H1 (cell line): ENCODE measurements at regions not wholly inside any gene's neighbourhood (a gene's known extent, or its start where the extent isn't known, plus 50 kb on each side); places are given as distances from the start of the nearest gene placed in this dataset.

ENCODE experiments used
- CTCF ChIA-PET: fragments of 300-600 bp; sonication (Branson Sonifier 250); formaldehyde crosslinking; loops from one replicate; lab custom pipeline; 2021; ENCODE audit not compliant: partially characterized antibody; lab: Charles Lee
- POLR2A ChIA-PET: fragments of 300-600 bp; sonication (Branson Sonifier 250); formaldehyde crosslinking; loops from one replicate; lab custom pipeline; 2021; ENCODE audit warnings: inconsistent platforms; ENCODE audit not compliant: partially characterized antibody; lab: Charles Lee
- DNase-seq, 2 experiments: peaks; one replicate each; pipeline versions ENCODE4 v3.0.0 to v3.0.0-alpha.2; 2010 to 2022; ENCODE audit warnings: low spot score in 2 of 2, low read depth in 1 of 2, mixed read lengths in 1 of 2
- FAIRE-seq: peaks from 2 replicates; lab custom pipeline; 2011; peaks lifted over from hg19 to GRCh38; lab: Jason Lieb, UNC
- H2AFZ ChIP-seq: 2 replicates; pipeline ENCODE4 v1.8.1; 2012; ENCODE audit warnings: low read length, inconsistent platforms
- H2AK5ac ChIP-seq: 2 replicates; pipeline ENCODE4 v1.6.1; 2013; ENCODE audit warnings: low read depth, low read length
- H2BK120ac ChIP-seq: replicated peaks from 2 replicates; pipeline ENCODE3; 2013; ENCODE audit warnings: low read depth, low read length, inconsistent platforms
- H2BK12ac ChIP-seq: 2 replicates; pipeline ENCODE4 v1.6.1; 2013; ENCODE audit warnings: low read depth, low read length
- H2BK15ac ChIP-seq: 2 replicates; pipeline ENCODE4 v1.6.1; 2013; ENCODE audit warnings: low read length
- H2BK20ac ChIP-seq: 2 replicates; pipeline ENCODE4 v1.6.1; 2013; ENCODE audit warnings: low read length
- H2BK5ac ChIP-seq: 2 replicates; pipeline ENCODE4 v1.6.1; 2013; ENCODE audit warnings: low read depth, low read length
- H3K14ac ChIP-seq: 2 replicates; pipeline ENCODE4 v1.6.1; 2013; ENCODE audit warnings: inconsistent platforms; ENCODE audit not compliant: insufficient read length
- H3K18ac ChIP-seq: 2 replicates; pipeline ENCODE4 v1.6.1; 2013; ENCODE audit warnings: low read length; ENCODE audit errors: extremely low read depth
- H3K23ac ChIP-seq: 2 replicates; pipeline ENCODE4 v1.6.1; 2013; ENCODE audit warnings: inconsistent platforms; ENCODE audit not compliant: insufficient read length
- H3K23me2 ChIP-seq: 2 replicates; pipeline ENCODE4 v1.6.1; 2013; ENCODE audit warnings: low read depth, low read length
- H3K27ac ChIP-seq: 2 replicates; pipeline ENCODE4 v1.6.1; 2011; ENCODE audit warnings: low read depth, low read length, inconsistent platforms
- H3K27me3 ChIP-seq, 4 experiments: replicated peaks in 1 of 4; 1 replicate in 1 of 4; 2 replicates in 3 of 4; pipeline versions ENCODE4 v1.6.1 to v1.8.1; 2011 to 2013; ENCODE audit warnings: low read length in 3 of 4, mild to moderate bottlenecking in 3 of 4, inconsistent platforms in 2 of 4, mixed read lengths in 2 of 4, moderate library complexity in 1 of 4; ENCODE audit not compliant: control insufficient read depth in 3 of 4, insufficient read depth in 3 of 4; ENCODE audit errors: extremely low read depth in 1 of 4
- H3K36me3 ChIP-seq, 4 experiments: 2 replicates each; pipeline versions ENCODE4 v1.6.1 to v1.8.1; 2011 to 2013; ENCODE audit warnings: mild to moderate bottlenecking in 4 of 4, low read length in 3 of 4, moderate library complexity in 2 of 4, control low read depth in 1 of 4, inconsistent platforms in 1 of 4; ENCODE audit not compliant: insufficient read depth in 4 of 4, control insufficient read depth in 2 of 4
- H3K4ac ChIP-seq: replicated peaks from 2 replicates; pipeline ENCODE3; 2013; ENCODE audit warnings: low read length, low read depth, mixed read lengths, inconsistent platforms; ENCODE audit not compliant: insufficient read length
- H3K4me1 ChIP-seq, 4 experiments: replicated peaks in 1 of 4; 1 replicate in 1 of 4; 2 replicates in 3 of 4; pipeline versions ENCODE4 v1.6.1 to v1.8.1; 2011 to 2013; ENCODE audit warnings: low read length in 3 of 4, inconsistent platforms in 2 of 4, mixed read lengths in 1 of 4; ENCODE audit not compliant: insufficient read depth in 4 of 4, control insufficient read depth in 3 of 4
- H3K4me2 ChIP-seq, 2 experiments: 2 replicates each; pipeline versions ENCODE4 v1.6.1 to v1.8.1; 2011 to 2013; ENCODE audit warnings: low read depth in 2 of 2, low read length in 2 of 2, control low read depth in 1 of 2, inconsistent platforms in 1 of 2, mild to moderate bottlenecking in 1 of 2; ENCODE audit not compliant: insufficient read depth in 1 of 2
- H3K4me3 ChIP-seq, 4 experiments: fragments of 200-600, 300-600 bp in 1 of 4; sonication (generic), shearing (Covaris generic), sonication (Bioruptor Twin) in 1 of 4; 2 replicates each; pipeline versions ENCODE4 v1.5.1 to v1.8.1; 2011 to 2016; ENCODE audit warnings: low read length in 4 of 4, low read depth in 3 of 4, control low read depth in 2 of 4, inconsistent platforms in 2 of 4, mild to moderate bottlenecking in 2 of 4, mixed read lengths in 1 of 4, moderate library complexity in 1 of 4; ENCODE audit not compliant: insufficient read depth in 2 of 4; ENCODE audit errors: extremely low read depth in 1 of 4
- H3K56ac ChIP-seq: replicated peaks from 2 replicates; pipeline ENCODE3; 2013; ENCODE audit warnings: low read depth, mild to moderate bottlenecking, mixed read lengths, low read length, inconsistent platforms; ENCODE audit not compliant: insufficient read length
- H3K79me1 ChIP-seq: 2 replicates; pipeline ENCODE4 v1.6.1; 2013; ENCODE audit warnings: low read depth, low read length, control low read depth
- H3K79me2 ChIP-seq, 2 experiments: 2 replicates each; pipeline versions ENCODE4 v1.6.1 to v1.8.1; 2012 to 2013; ENCODE audit warnings: low read length in 2 of 2, mild to moderate bottlenecking in 2 of 2, inconsistent platforms in 1 of 2; ENCODE audit not compliant: insufficient read depth in 2 of 2, control insufficient read depth in 1 of 2
- H3K9ac ChIP-seq, 4 experiments: replicated peaks in 1 of 4; 1 replicate in 1 of 4; 2 replicates in 3 of 4; pipeline versions ENCODE4 v1.6.1 to v1.8.1; 2011 to 2013; ENCODE audit warnings: low read depth in 3 of 4, low read length in 3 of 4, control low read depth in 2 of 4, mild to moderate bottlenecking in 2 of 4, moderate library complexity in 2 of 4, inconsistent platforms in 1 of 4; ENCODE audit errors: extremely low read depth in 1 of 4
- H3K9me3 ChIP-seq, 2 experiments: 2 replicates each; pipeline versions ENCODE4 v1.6.1 to v1.8.1; 2012 to 2013; ENCODE audit warnings: mild to moderate bottlenecking in 2 of 2, moderate library complexity in 2 of 2, control low read depth in 1 of 2, inconsistent platforms in 1 of 2, low read depth in 1 of 2, low read length in 1 of 2, mixed read lengths in 1 of 2; ENCODE audit not compliant: insufficient read depth in 2 of 2
- H4K20me1 ChIP-seq, 2 experiments: replicated peaks in 1 of 2; 2 replicates each; pipeline versions ENCODE3 to v1.8.1; 2011 to 2013; ENCODE audit warnings: inconsistent platforms in 2 of 2, low read length in 2 of 2, mild to moderate bottlenecking in 1 of 2; ENCODE audit not compliant: insufficient read depth in 2 of 2, control insufficient read depth in 1 of 2
- H4K5ac ChIP-seq: 2 replicates; pipeline ENCODE4 v1.6.1; 2013; ENCODE audit warnings: low read length, low read depth, mixed read lengths, inconsistent platforms; ENCODE audit not compliant: insufficient read length
- H4K8ac ChIP-seq: 2 replicates; pipeline ENCODE4 v1.8.0; 2013; ENCODE audit warnings: mild to moderate bottlenecking, moderate library complexity, low read length, inconsistent platforms; ENCODE audit not compliant: insufficient read depth; ENCODE audit errors: extremely low read depth
- H4K91ac ChIP-seq: replicated peaks from 2 replicates; pipeline ENCODE3; 2013; ENCODE audit warnings: low read length, mixed read lengths, inconsistent platforms; ENCODE audit not compliant: insufficient read length
- KDM1A ChIP-seq: fragments of 200-600, 300-600 bp; sonication (generic); IDR thresholded peaks from 2 replicates; pipeline ENCODE4 v1.7.1; 2016; ENCODE audit warnings: mild to moderate bottlenecking, low read length, borderline replicate concordance
- SIX5 ChIP-seq: IDR thresholded peaks from 2 replicates; pipeline ENCODE4 v1.6.1; 2011; ENCODE audit warnings: mild to moderate bottlenecking, low read depth, low read length
- TCF12 ChIP-seq: IDR thresholded peaks from 2 replicates; pipeline ENCODE4 v1.6.1; 2011; ENCODE audit warnings: low read depth, mild to moderate bottlenecking, low read length
- WGBS, 2 experiments: shearing (Covaris generic) in 1 of 2; methylation state at CpG; one replicate each; pipeline versions ENCODE4 v1.1.6 to v1.1.7; 2013 to 2015; ENCODE audit warnings: low lambda C conversion rate in 2 of 2, mixed read lengths in 2 of 2, inconsistent platforms in 1 of 2, low coverage in 1 of 2, missing lambda C conversion rate in 1 of 2; ENCODE audit not compliant: insufficient replicate concordance in 2 of 2, insufficient coverage in 1 of 2, insufficient read length in 1 of 2; ENCODE audit errors: extremely low coverage in 1 of 2, missing lambda C conversion rate in 1 of 2; 5-methylcytosine and 5-hydroxymethylcytosine counted together

- TF ChIP-seq TCF12, result no peak
- TF ChIP-seq SIX5, result no peak
- 0 out of 2 replicates have a peak, but pooled peaks have one; percentile 9 for TF ChIP-seq KDM1A
These were observed 205.3 kb downstream of the ZFP36L2 start for GRCh38 chr2:43020990-43021669.

More at GRCh38 chr2:43020990-43021669, 205.3 kb downstream of the ZFP36L2 start:
- FAIRE-seq (no peak), DNase-seq (no peak)
- H4K5ac ChIP-seq, result no peak overlapping the region
- 0 out of 2 replicates have a peak overlapping the region, but pooled peaks have one; percentile 19 for H2AK5ac ChIP-seq
- H3K36me3 ChIP-seq, result no peaks in the 10 kb centered on the region
- CTCF ChIA-PET, result interaction anchor here (0.5 to 8.5 kb wide), 16 partner anchors 8 to 966 kb away, joined by 3 to 94 read pairs (median 3); no protein-coding TSS in a partner anchor
- H3K23ac ChIP-seq, result no peak overlapping the region
- H2BK15ac ChIP-seq, result 0 out of 2 replicates have a peak overlapping the region, but pooled peaks have one; percentile 3
- no peak overlapping the region for H2BK20ac ChIP-seq
- no peak overlapping the region for H4K91ac ChIP-seq
- POLR2A ChIA-PET, result interaction anchor here (1.6 kb wide), 1 partner anchor 46 kb away, joined by 4 read pairs; no protein-coding TSS in a partner anchor
- H3K18ac ChIP-seq, result no peak overlapping the region
- no peak overlapping the region for H2BK120ac ChIP-seq
- no peaks in the 10 kb centered on the region for H3K79me2 ChIP-seq
- H3K14ac ChIP-seq, result no peak overlapping the region
- no peak overlapping the region for H2BK5ac ChIP-seq
- H3K27ac ChIP-seq, result no peak overlapping the region
- H3K9me3 ChIP-seq, result peaks cover 0 to 5% of the 10 kb centered on the region in 2 experiments; a peak in 3 of 4 replicates
- no peaks in the 10 kb centered on the region for H3K27me3 ChIP-seq
- no peak overlapping the region for H2BK12ac ChIP-seq
- H3K4ac ChIP-seq, result no peak overlapping the region
- no peaks in the 10 kb centered on the region for H3K23me2 ChIP-seq
- H4K8ac ChIP-seq, result no peak overlapping the region
- no peaks in the 10 kb centered on the region for H3K79me1 ChIP-seq
- H3K9ac ChIP-seq, result no peak overlapping the region
- H4K20me1 ChIP-seq, result no peaks in the 10 kb centered on the region
- H3K4me3 ChIP-seq, result no peak overlapping the region
- 0 out of 4 replicates have a peak overlapping the region, but pooled peaks of 1 of the 2 experiments have one; percentile 14 for H3K4me2 ChIP-seq
- H3K4me1 ChIP-seq, result peaks cover 2 to 10% (median 3%) of the 10 kb centered on the region in 4 experiments; a peak in 4 of 7 replicates
- WGBS, 2 experiments, result 90% methylated on average over 8 of the region's 14 CpGs; no CpG with 5 or more reads in 1 of the 2 experiments
- H2AFZ ChIP-seq, result no peak overlapping the region
- H3K56ac ChIP-seq, result no peak overlapping the region
